ENCODE measurements at regions not wholly inside any gene's neighbourhood (a gene's known extent, or its start where the extent isn't known, plus 50 kb on each side); places are given as distances from the start of the nearest gene placed in this dataset.

GRCh38 chr18:24958001-24958400 is 394.0 kb downstream of the ZNF521 start:
- DNase-seq, result no peak

GRCh38 chr18:24959051-24959476 is 392.9 kb downstream of the ZNF521 start:
- no peak for DNase-seq

DNA sequence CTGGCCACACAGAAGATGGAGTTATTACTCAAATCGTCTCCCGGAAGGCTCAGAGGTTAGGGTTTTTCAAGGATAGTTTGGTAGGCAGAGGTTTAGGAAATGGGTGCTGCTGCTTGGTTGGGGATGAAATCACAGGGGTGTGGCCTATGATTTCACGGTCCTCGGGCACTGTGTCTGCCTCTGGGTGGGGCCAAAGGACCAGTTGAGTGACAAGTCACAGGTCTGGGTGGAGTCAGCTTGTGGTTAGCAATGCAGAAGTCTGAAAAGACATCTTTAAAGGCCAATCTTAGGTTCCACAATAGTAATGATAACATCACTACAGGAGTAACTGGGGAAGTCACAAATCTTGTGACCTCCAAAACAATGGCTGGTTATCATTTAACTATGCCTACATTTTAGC is 387.8 kb downstream of the ZNF521 start:
- no peak for DNase-seq

DNA sequence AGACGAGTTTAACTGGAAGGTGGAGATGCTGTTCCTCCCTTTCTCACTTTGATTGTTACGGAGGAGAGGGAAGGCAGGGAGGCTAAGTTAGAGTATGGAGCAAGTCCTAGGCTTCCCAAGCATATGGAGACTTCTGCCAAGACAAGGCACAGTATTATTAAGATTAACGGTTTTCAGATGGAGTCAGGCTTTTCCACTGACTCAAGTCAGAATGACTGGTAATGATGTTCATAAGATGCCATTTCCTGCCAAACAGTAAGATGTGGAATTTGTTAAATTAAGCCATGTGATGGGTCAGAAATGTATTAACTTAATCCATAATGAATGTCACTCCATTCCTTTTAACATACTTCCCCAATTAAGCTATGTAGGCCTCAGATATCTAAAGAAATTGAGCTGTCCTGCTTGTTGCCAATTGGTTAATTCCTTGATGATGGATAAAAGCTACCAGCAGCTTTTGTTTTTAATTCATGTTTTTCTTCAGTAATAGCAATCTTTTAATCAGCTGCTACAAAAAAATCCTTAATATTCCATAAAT is 383.7 kb downstream of the ZNF521 start:
- no peak for DNase-seq

- DNase-seq, result no peak
Measured at GRCh38 chr18:24972577-24972976, 379.4 kb downstream of the ZNF521 start.

DNA sequence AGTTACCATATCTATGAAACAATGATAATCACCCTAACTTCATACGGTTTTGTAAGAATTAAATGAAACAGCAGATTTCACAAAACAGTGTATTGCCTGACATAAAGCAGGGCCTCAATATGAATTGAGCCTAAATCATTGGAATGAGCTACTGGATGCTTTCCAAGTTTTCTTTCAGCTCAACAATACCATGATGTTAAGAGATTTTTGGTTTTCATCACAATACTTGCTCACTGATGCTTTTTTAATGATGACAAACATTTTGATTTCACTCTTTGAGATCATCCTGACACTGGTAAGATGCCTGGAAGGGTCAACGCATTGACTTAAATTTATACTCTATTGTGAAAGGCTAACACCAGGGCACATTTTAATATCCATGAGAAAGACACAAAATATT is 377.5 kb downstream of the ZNF521 start:
- DNase-seq, result no peak

GRCh38 chr18:24975496-24976372 is 376.2 kb downstream of the ZNF521 start:
- no peak for DNase-seq

DNA sequence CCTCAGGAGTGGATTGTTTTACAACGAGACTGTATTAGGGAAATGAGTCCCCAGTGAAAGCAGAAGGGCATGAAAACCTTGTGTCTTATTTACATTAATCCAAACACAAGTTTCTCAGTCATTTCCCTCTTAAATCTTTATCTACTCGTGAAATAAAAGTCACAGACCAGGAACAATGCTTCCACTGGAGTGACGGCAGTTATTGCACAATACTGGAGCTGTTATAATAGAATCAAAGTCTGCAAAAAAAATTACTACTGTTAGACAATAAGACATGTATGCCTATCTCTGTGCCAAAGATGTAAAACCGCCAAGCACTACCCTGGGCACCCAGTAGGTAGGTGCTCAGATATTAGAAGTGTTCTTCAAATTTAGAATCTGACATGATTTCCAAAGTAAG is 375.5 kb downstream of the ZNF521 start:
- no peak for DNase-seq

GRCh38 chr18:24979235-24979634 is 372.7 kb downstream of the ZNF521 start:
- DNase-seq, result no peak

- no peak for DNase-seq
Measured at GRCh38 chr18:24982831-24983230, 369.1 kb downstream of the ZNF521 start.

DNA sequence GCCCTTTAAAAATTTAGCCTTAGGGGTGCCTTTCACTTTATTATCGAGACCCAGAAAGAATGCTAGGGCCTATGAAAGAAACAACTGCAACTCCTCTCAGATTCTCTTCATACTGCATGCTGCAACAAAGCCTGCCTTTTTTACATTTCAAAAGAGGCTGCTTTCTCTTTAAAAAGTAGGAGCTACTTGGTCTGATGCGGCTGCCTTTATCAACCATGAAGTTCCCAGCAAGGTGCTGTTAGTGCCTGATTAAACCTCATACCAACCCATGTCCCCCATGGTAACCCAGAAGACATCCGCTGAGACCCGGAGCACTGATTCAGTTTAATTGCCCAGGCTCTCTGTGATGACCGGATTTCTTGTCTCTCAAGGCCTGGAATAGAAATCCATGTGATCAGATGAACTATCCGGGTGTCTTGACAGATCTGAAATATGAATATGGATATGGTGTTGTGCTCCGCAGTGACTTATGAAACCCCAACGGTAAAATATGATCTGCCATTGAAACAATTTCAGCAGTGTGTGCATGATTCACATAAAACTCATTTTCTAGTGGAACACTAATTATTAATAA is 368.3 kb downstream of the ZNF521 start:
- no peak for DNase-seq

DNA sequence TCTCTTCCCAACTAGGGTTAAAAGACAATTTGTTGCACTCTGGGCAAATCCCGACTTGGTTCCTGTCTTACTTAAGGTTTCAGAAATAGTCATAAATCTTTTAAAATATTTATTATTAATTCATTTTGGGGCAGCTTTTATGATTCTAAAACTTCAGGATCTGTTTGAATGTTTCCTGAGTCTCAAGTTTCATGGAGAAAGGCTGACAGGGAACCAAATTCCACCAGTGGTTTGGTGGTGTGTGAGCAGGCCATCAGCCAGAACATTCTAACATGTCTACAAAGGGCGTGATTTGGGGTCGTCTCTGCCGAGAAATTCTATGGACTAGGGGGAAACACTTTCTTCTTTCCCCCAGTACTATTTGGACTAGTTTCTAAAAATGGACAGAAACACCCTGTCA is 366.4 kb downstream of the ZNF521 start:
- DNase-seq, result no peak

DNA sequence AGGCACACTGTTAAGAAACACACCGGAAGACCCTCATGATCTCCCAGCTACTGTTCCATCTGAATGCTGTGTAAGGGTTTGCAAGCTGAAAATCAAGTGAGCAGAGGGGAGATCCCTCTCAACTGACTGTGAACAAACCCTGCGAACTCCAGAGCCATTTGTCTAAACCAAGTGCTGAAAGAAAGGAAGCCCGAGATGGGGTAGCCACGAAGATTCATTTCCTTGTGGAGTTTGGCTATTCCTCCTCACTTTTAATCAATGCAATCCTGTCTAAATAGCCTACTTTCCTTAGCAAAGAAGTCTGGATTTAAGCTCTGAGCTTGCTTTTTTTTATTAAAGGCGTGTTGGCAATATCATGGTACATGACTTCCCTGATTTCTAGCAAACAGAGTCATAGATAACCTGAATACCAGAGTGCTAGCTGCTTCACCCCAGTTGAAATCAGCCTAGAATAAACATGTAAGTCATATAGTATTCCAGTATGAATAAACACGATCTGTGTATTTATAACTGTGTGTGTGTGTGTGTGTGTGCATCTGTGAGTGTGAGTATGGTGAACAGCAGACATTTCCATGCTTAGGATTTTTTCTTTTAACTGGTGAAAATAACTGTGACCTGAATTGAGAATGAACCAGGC is 365.2 kb downstream of the ZNF521 start:
- DNase-seq, result no peak

DNA sequence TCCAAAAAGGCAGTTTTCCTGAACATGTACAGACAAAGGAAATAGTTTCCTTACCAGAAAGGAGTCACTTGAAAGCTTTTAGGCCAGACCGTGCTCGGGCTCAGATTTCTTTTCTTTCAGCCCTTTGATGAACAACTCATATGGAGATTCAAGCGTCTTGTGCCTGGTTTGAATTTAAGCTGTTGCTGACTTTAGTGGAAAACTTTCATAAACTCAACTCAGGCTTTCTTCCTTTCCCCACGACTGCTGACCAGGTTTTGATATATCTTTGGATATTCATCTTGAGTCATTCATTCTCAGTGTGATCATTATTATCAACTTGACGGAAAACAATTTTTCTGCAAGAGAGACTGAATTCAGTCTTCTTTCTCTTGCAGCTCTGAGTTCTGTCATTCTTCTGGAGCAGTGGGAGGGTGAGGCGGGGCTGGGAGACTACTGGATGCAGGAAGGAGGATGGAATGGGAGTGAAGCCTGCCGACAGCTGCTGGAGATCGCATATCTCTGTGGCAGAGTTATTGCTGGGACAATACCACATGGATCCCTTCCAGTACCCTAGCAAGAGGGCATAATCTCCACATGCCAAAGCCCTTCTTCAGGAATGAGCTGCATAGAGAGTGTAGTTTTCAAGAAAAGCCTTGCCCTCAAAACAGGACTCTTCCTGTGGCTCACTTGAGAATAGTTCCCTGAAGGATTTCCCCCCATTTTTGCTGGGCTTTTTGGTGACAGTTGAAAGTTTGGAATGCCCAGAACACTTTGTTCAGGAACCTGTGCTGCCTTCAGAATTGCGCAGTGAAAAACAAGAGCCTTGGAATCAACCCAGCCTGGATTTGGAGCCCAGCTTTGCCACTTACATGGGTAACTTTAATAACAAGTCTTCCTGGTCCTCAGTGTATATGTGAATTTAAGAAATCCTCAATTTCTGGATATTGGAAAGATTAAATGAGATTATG is 364.4 kb downstream of the ZNF521 start:
- DNase-seq, result no peak

- DNase-seq, result no peak
Measured at GRCh38 chr18:24988253-24988840, 363.6 kb downstream of the ZNF521 start.

GRCh38 chr18:24989760-24990593 is 362.0 kb downstream of the ZNF521 start:
- peak; percentile 29 for DNase-seq

- no peak for DNase-seq
Measured at GRCh38 chr18:24990671-24991134, 361.3 kb downstream of the ZNF521 start.

DNA sequence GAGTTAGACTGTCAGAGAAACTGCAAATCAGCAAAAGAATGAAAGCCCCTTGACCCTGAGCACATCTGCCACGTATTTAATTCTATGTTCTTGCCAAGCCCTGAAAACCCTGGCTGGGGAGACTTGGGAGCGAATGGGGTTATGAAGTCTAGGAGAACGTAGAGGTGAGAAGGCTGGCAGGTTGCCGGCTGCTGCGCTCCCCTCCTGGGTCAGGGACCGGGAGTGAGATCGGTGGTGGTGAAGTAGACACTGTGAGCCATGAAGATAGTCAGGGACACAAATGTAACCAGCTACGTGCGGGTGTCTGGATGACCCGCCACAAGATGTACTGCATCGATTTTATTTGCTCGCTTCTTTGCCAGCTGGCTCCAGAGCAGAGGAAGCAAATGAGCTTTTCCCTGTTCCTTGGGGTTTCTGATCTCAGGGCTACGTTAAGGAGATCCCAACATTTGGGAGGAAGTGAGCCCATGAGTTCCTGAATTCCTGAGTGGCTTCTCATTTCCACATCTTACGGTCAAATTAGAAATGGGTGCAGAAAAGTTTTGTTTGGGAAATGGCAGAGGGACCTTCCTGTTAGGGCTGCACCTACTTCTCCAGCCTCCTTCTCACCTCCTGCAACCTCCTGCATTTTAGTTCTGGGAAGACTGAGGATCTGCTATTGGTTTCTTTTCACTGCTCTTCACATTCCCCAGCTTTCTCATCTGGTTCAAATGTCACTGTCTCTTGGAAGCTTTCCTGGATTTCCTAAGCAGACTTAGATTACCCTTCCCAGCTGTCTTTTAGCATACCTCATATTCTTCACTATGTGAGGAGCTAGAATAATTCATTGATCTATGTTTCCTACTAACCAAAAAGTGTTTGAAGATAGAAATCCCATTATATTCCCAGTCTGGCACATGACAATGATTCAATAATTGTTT is 360.6 kb downstream of the ZNF521 start:
- DNase-seq, result no peak

GRCh38 chr18:24992491-24992890 is 359.5 kb downstream of the ZNF521 start:
- DNase-seq, result no peak

DNA sequence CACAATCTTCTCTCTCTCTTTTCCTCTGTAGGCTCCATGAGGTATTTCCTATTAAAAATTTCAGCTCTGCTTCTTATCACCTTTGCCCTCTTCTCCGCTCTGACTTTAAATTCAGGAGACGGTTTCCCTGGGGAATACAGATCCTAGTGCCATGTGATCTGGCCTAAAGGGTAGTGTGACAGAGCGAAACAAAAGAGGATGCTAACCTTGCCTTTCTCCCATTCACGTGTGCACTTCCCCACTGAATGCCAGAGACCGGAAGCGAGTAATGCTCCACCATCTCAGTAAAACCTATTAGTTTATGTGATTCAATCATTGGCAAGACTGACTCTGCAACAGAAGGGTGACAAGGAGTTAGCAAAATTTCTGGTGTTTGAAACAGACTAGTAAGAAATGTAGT is 358.3 kb downstream of the ZNF521 start:
- peak; percentile 30 for DNase-seq
